H9 (cell line): ENCODE measurements at regions not wholly inside any gene's neighbourhood (a gene's known extent, or its start where the extent isn't known, plus 50 kb on each side); places are given as distances from the start of the nearest gene placed in this dataset.

Experiments used
- DNase-seq: peaks from one replicate; pipeline ENCODE4 v3.0.0-alpha.2; 2017
- H2AFZ ChIP-seq: one replicate; pipeline ENCODE4 v1.6.1; 2013; ENCODE audit warnings: mild to moderate bottlenecking, low read length, control low read depth, moderate library complexity
- H2AK5ac ChIP-seq: 2 replicates; pipeline ENCODE4 v1.6.1; 2013; ENCODE audit warnings: low read length, control low read depth, mixed read lengths; ENCODE audit not compliant: insufficient read length
- H2BK120ac ChIP-seq: one replicate; pipeline ENCODE4 v1.6.1; 2013; ENCODE audit warnings: low read depth, mild to moderate bottlenecking, low read length, control low read depth, inconsistent platforms; ENCODE audit not compliant: poor library complexity, severe bottlenecking
- H2BK12ac ChIP-seq: 2 replicates; pipeline ENCODE4 v1.6.1; 2013; ENCODE audit warnings: low read length, control low read depth, mixed read lengths, low read depth; ENCODE audit not compliant: insufficient read length
- H2BK15ac ChIP-seq: 2 replicates; pipeline ENCODE4 v1.6.1; 2013; ENCODE audit warnings: low read depth, low read length, control low read depth
- H2BK20ac ChIP-seq: one replicate; pipeline ENCODE4 v1.6.1; 2013; ENCODE audit warnings: low read depth, mild to moderate bottlenecking, low read length, control low read depth, inconsistent platforms; ENCODE audit not compliant: poor library complexity, severe bottlenecking
- H2BK5ac ChIP-seq: 2 replicates; pipeline ENCODE4 v1.6.1; 2013; ENCODE audit warnings: low read length, control low read depth, mixed read lengths; ENCODE audit not compliant: insufficient read length
- H3K14ac ChIP-seq: 2 replicates; pipeline ENCODE4 v1.6.1; 2013; ENCODE audit warnings: low read length, control low read depth; ENCODE audit not compliant: insufficient read depth
- H3K18ac ChIP-seq: 2 replicates; pipeline ENCODE4 v1.6.1; 2013; ENCODE audit warnings: low read depth, mild to moderate bottlenecking, mixed read lengths, low read length, control low read depth; ENCODE audit not compliant: insufficient read length
- H3K23ac ChIP-seq: 2 replicates; pipeline ENCODE4 v1.6.1; 2013; ENCODE audit warnings: low read length, control low read depth, mixed read lengths, low read depth; ENCODE audit not compliant: insufficient read length
- H3K23me2 ChIP-seq: 2 replicates; pipeline ENCODE4 v1.6.1; 2013; ENCODE audit warnings: low read depth, mild to moderate bottlenecking, mixed read lengths, low read length, control low read depth; ENCODE audit not compliant: insufficient read length, poor library complexity, severe bottlenecking
- H3K27ac ChIP-seq: 2 replicates; pipeline ENCODE4 v1.5.1; 2013; ENCODE audit warnings: low read length, control low read depth, mixed read lengths, low read depth; ENCODE audit not compliant: insufficient read length
- H3K27me3 ChIP-seq: 2 replicates; pipeline ENCODE4 v1.6.1; 2013; ENCODE audit warnings: low read length, control low read depth, inconsistent platforms; ENCODE audit not compliant: insufficient read depth
- H3K4ac ChIP-seq: 2 replicates; pipeline ENCODE4 v1.6.1; 2013; ENCODE audit warnings: low read depth, mild to moderate bottlenecking, control low read depth, inconsistent platforms, low read length, moderate library complexity
- H3K4me1 ChIP-seq: 2 replicates; pipeline ENCODE4 v1.6.1; 2013; ENCODE audit warnings: low read length, control low read depth, inconsistent platforms; ENCODE audit not compliant: insufficient read depth
- H3K4me2 ChIP-seq: 2 replicates; pipeline ENCODE4 v1.6.1; 2013; ENCODE audit warnings: low read length, control low read depth, mixed read lengths; ENCODE audit not compliant: insufficient read length, insufficient read depth
- H3K56ac ChIP-seq: 2 replicates; pipeline ENCODE4 v1.6.1; 2013; ENCODE audit warnings: low read depth, mild to moderate bottlenecking, mixed read lengths, low read length, control low read depth; ENCODE audit not compliant: insufficient read length
- H3K79me1 ChIP-seq: 2 replicates; pipeline ENCODE4 v1.6.1; 2013; ENCODE audit warnings: low read depth, mild to moderate bottlenecking, moderate library complexity, low read length, control low read depth, inconsistent platforms; ENCODE audit not compliant: insufficient read depth, poor library complexity, severe bottlenecking
- H3K79me2 ChIP-seq: 2 replicates; pipeline ENCODE4 v1.6.1; 2013; ENCODE audit warnings: low read length, control low read depth, inconsistent platforms; ENCODE audit not compliant: insufficient read depth
- H3K9ac ChIP-seq: 2 replicates; pipeline ENCODE4 v1.6.1; 2013; ENCODE audit warnings: low read length, control low read depth, mixed read lengths; ENCODE audit not compliant: insufficient read length; ENCODE audit errors: extremely low read depth
- H3K9me3 ChIP-seq: one replicate; pipeline ENCODE4 v1.6.1; 2013; ENCODE audit warnings: low read depth, low read length, inconsistent platforms; ENCODE audit not compliant: control insufficient read depth
- H3T11ph ChIP-seq: one replicate; pipeline ENCODE4 v1.6.1; 2013; ENCODE audit warnings: mild to moderate bottlenecking, low read length, control low read depth, inconsistent platforms
- H4K20me1 ChIP-seq: one replicate; pipeline ENCODE4 v1.6.1; 2013; ENCODE audit not compliant: control insufficient read depth, insufficient read length, insufficient read depth
- H4K5ac ChIP-seq: 2 replicates; pipeline ENCODE4 v1.6.1; 2013; ENCODE audit warnings: low read depth, mild to moderate bottlenecking, mixed read lengths, low read length, control low read depth; ENCODE audit not compliant: insufficient read length
- H4K8ac ChIP-seq: replicated peaks from 2 replicates; pipeline ENCODE4 v1.6.1; 2013; ENCODE audit warnings: low read length, control low read depth, mixed read lengths, low read depth; ENCODE audit not compliant: insufficient read length
- H4K91ac ChIP-seq: 2 replicates; pipeline ENCODE4 v1.6.1; 2013; ENCODE audit warnings: low read depth, mild to moderate bottlenecking, moderate library complexity, mixed read lengths, low read length, control low read depth; ENCODE audit not compliant: insufficient read length
- H3K27ac Mint-ChIP-seq, 3 experiments: 2 replicates in 2 of 3; 3 replicates in 1 of 3; pipeline ENCODE4 v1.8.0; 2020 to 2021; ENCODE audit warnings: mixed read lengths in 3 of 3, mild to moderate bottlenecking in 1 of 3, moderate library complexity in 1 of 3
- H3K27me3 Mint-ChIP-seq: 2 replicates; pipeline ENCODE4 v1.8.0; 2021; ENCODE audit warnings: low read depth, mild to moderate bottlenecking, moderate library complexity, mixed read lengths
- H3K36me3 Mint-ChIP-seq, 3 experiments: 2 replicates in 2 of 3; 3 replicates in 1 of 3; pipeline ENCODE4 v1.8.0; 2020 to 2021; ENCODE audit warnings: low read depth in 3 of 3, mixed read lengths in 3 of 3; ENCODE audit not compliant: insufficient read depth in 1 of 3
- H3K4me1 Mint-ChIP-seq, 2 experiments: 2 replicates each; pipeline ENCODE4 v1.8.0; 2020; ENCODE audit warnings: mixed read lengths in 2 of 2
- H3K4me3 Mint-ChIP-seq, 2 experiments: 2 replicates in 1 of 2; 3 replicates in 1 of 2; pipeline ENCODE4 v1.8.0; 2020 to 2021; ENCODE audit warnings: mild to moderate bottlenecking in 2 of 2, mixed read lengths in 2 of 2, moderate library complexity in 1 of 2
- H3K9me3 Mint-ChIP-seq, 2 experiments: 2 replicates in 1 of 2; 3 replicates in 1 of 2; pipeline ENCODE4 v1.8.0; 2020; ENCODE audit warnings: mild to moderate bottlenecking in 2 of 2, mixed read lengths in 2 of 2, moderate library complexity in 1 of 2
- WGBS: extraction: QIAGEN DNeasy Blood & Tissue Kit; methylation state at CpG from one replicate; pipeline ENCODE4 v1.1.7; 2013; ENCODE audit warnings: missing lambda C conversion rate, low lambda C conversion rate, mixed read lengths; ENCODE audit not compliant: insufficient read length; ENCODE audit errors: extremely low coverage; 5-methylcytosine and 5-hydroxymethylcytosine counted together
- TF ChIP-seq, protein P1 (sequence below): fragments of 200-600 bp; sonication (generic); conservative IDR thresholded peaks from 3 replicates; pipeline ENCODE4 v1.8.0; 2021; ENCODE audit warnings: antibody characterized with exemption, mild to moderate bottlenecking

DNA sequence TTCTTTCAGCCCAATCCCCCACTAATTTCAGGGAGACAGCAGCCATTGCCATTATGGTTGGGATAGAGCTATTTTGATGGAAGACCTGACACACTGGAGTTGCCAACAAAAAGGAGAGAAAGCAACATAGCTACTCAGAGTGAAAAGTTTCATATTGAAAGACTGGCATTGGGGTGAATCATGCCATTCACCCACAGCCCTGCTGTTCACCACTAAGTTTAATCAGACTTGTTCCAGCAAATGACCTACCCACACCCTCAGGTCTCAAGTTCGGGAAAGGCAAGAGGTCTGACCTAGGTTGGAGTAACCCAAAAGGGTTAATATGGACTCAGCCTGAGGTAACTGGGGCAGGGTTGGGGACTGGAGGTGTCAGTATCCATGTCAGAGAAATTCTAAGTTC is 169.2 kb downstream of the PAWR start:
- H4K8ac ChIP-seq: no peak overlapping the region
- Mint-ChIP-seq H3K9me3 (peaks cover 0 to 3% of the 10 kb centered on the region in 2 experiments; a peak in 2 of 5 replicates), H3K27ac (no peak overlapping the region; a peak in 1 of 7 replicates), H3K36me3 (peaks cover 0 to 9% (median 0%) of the 10 kb centered on the region in 3 experiments; a peak in 4 of 7 replicates), H3K4me3 (no peak overlapping the region), H3K4me1 (peaks cover 26 to 27% of the 10 kb centered on the region in 2 experiments), H3K27me3 (no peaks in the 10 kb centered on the region)
- H2BK5ac ChIP-seq: no peak overlapping the region
- no peak overlapping the region for H2BK15ac ChIP-seq
- H4K91ac ChIP-seq: no peak overlapping the region
- H3K79me2 ChIP-seq: no peaks in the 10 kb centered on the region
- no peak overlapping the region for H3T11ph ChIP-seq
- no peak overlapping the region for H2AFZ ChIP-seq
- H2BK20ac ChIP-seq: no peak overlapping the region
- no peak overlapping the region for H3K9ac ChIP-seq
- no peak overlapping the region for H3K56ac ChIP-seq
- H3K14ac ChIP-seq: no peak overlapping the region
- no peaks in the 10 kb centered on the region for H3K79me1 ChIP-seq
- no peaks in the 10 kb centered on the region for H4K20me1 ChIP-seq
- no peak overlapping the region for H3K18ac ChIP-seq
- TF ChIP-seq, protein P1, sequence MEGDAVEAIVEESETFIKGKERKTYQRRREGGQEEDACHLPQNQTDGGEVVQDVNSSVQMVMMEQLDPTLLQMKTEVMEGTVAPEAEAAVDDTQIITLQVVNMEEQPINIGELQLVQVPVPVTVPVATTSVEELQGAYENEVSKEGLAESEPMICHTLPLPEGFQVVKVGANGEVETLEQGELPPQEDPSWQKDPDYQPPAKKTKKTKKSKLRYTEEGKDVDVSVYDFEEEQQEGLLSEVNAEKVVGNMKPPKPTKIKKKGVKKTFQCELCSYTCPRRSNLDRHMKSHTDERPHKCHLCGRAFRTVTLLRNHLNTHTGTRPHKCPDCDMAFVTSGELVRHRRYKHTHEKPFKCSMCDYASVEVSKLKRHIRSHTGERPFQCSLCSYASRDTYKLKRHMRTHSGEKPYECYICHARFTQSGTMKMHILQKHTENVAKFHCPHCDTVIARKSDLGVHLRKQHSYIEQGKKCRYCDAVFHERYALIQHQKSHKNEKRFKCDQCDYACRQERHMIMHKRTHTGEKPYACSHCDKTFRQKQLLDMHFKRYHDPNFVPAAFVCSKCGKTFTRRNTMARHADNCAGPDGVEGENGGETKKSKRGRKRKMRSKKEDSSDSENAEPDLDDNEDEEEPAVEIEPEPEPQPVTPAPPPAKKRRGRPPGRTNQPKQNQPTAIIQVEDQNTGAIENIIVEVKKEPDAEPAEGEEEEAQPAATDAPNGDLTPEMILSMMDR: no peak
- H3K4ac ChIP-seq: no peak overlapping the region
- no peak overlapping the region for H3K27ac ChIP-seq
- DNase-seq: no peak
- H4K5ac ChIP-seq: no peak overlapping the region
- no peaks in the 10 kb centered on the region for H3K27me3 ChIP-seq
- no peaks in the 10 kb centered on the region for H3K23me2 ChIP-seq
- no peak overlapping the region for H3K23ac ChIP-seq
- H2BK120ac ChIP-seq: no peak overlapping the region
- H2BK12ac ChIP-seq: no peak overlapping the region
- H2AK5ac ChIP-seq: no peak overlapping the region
- H3K4me2 ChIP-seq: no peak overlapping the region
- H3K4me1 ChIP-seq: peaks cover 14% of the 10 kb centered on the region
- WGBS: no CpG with 5 or more reads among the region's 1 CpG
- no peaks in the 10 kb centered on the region for H3K9me3 ChIP-seq
